Esophagus mucosa (tissue), 1 donor: ENCODE measurements at regions not wholly inside any gene's neighbourhood (a gene's known extent, or its start where the extent isn't known, plus 50 kb on each side); places are given as distances from the start of the nearest gene placed in this dataset.
"Not testable (repeated sequence)": the region's sequence is repeated elsewhere in the genome, so short reads cannot be mapped to it uniquely, and the experiment has no call there.

Experiments
- ATAC-seq: fragments of 200-7000 bp; cut with Tn5 transposase; one replicate; pipeline ENCODE4 v1.9.1; 2020
- donor health status: DM: yes; HTN: yes; CAD: no.

GRCh38 chr10:26355241-26355640 lies 82.9 kb upstream of the APBB1IP start:
- ATAC-seq: no peak

- ATAC-seq: no peak
Observed at GRCh38 chr10:26357203-26357602, 80.9 kb upstream of the APBB1IP start.

GRCh38 chr10:26358071-26358470 lies 80.1 kb upstream of the APBB1IP start:
- no peak for ATAC-seq

- no peak for ATAC-seq
Observed at GRCh38 chr10:26359670-26360069, 78.5 kb upstream of the APBB1IP start.

- ATAC-seq: no peak
Observed at GRCh38 chr10:26361351-26361750, 76.8 kb upstream of the APBB1IP start.

- ATAC-seq: no peak
Observed at GRCh38 chr10:26361971-26362370, 76.2 kb upstream of the APBB1IP start.

GRCh38 chr10:26365681-26366358 lies 72.3 kb upstream of the APBB1IP start:
- ATAC-seq: peak; percentile 58

GRCh38 chr10:26367035-26367434 lies 71.1 kb upstream of the APBB1IP start:
- not testable (repeated sequence) for ATAC-seq

GRCh38 chr10:26367771-26368170 lies 70.4 kb upstream of the APBB1IP start:
- no peak for ATAC-seq

GRCh38 chr10:26368463-26368862 lies 69.7 kb upstream of the APBB1IP start:
- ATAC-seq: no peak

- ATAC-seq: no peak
Observed at GRCh38 chr10:26372513-26373354, 65.4 kb upstream of the APBB1IP start.

- no peak for ATAC-seq
Observed at GRCh38 chr10:26374426-26374825, 63.7 kb upstream of the APBB1IP start.

GRCh38 chr10:26377224-26377810 lies 60.8 kb upstream of the APBB1IP start:
- not testable (repeated sequence) for ATAC-seq

GRCh38 chr10:26378861-26379294 lies 59.3 kb upstream of the APBB1IP start:
- ATAC-seq: no peak

GRCh38 chr10:26380815-26381214 lies 57.3 kb upstream of the APBB1IP start:
- ATAC-seq: no peak

- no peak for ATAC-seq
Observed at GRCh38 chr10:26381986-26382385, 56.2 kb upstream of the APBB1IP start.

GRCh38 chr10:26384600-26384999 lies 53.5 kb upstream of the APBB1IP start:
- no peak for ATAC-seq

GRCh38 chr10:26385443-26385842 lies 52.7 kb upstream of the APBB1IP start:
- no peak for ATAC-seq

GRCh38 chr10:26386781-26387180 lies 51.4 kb upstream of the APBB1IP start:
- ATAC-seq: no peak
